Fibroblast of lung (primary cell): ENCODE measurements at regions not wholly inside any gene's neighbourhood (a gene's known extent, or its start where the extent isn't known, plus 50 kb on each side); places are given as distances from the start of the nearest gene placed in this dataset.

ENCODE experiments used
- DNase-seq, 2 donors: peaks; one replicate each; pipeline versions ENCODE4 v3.0.0 to v3.0.0-alpha.2; 2010; ENCODE audit warnings: low read depth in 2 of 2
- H2AFZ ChIP-seq: 2 replicates; pipeline ENCODE4 v1.5.1; 2012; ENCODE audit warnings: low read length, control low read depth, inconsistent platforms
- H3K27ac ChIP-seq: 2 replicates; pipeline ENCODE4 v1.5.1; 2011; ENCODE audit warnings: low read length, control low read depth; ENCODE audit not compliant: insufficient read depth
- H3K27me3 ChIP-seq: 2 replicates; pipeline ENCODE4 v1.5.1; 2011; ENCODE audit warnings: mild to moderate bottlenecking, low read length; ENCODE audit not compliant: control insufficient read depth, insufficient read depth
- H3K36me3 ChIP-seq: 2 replicates; pipeline ENCODE4 v1.5.1; 2011; ENCODE audit warnings: low read length; ENCODE audit not compliant: control insufficient read depth, insufficient read depth
- H3K4me1 ChIP-seq: 2 replicates; pipeline ENCODE4 v1.5.1; 2011; ENCODE audit warnings: low read length; ENCODE audit not compliant: control insufficient read depth, insufficient read depth; ENCODE audit errors: extremely low read depth
- H3K4me2 ChIP-seq: 2 replicates; pipeline ENCODE4 v1.5.1; 2011; ENCODE audit warnings: low read length, control low read depth; ENCODE audit not compliant: insufficient read depth; ENCODE audit errors: extremely low read depth
- H3K4me3 ChIP-seq, 4 experiments: fragments of 200-600 bp in 1 of 4; sonication (generic) in 1 of 4; replicated peaks in 1 of 4; 2 replicates each; pipeline ENCODE4 v1.5.1; 2011 to 2016; ENCODE audit warnings: low read length in 4 of 4, low read depth in 3 of 4, mild to moderate bottlenecking in 3 of 4, control low read depth in 2 of 4, inconsistent platforms in 1 of 4, mixed read lengths in 1 of 4; ENCODE audit not compliant: insufficient read depth in 1 of 4; ENCODE audit errors: control extremely low read depth in 1 of 4
- H3K79me2 ChIP-seq: 2 replicates; pipeline ENCODE4 v1.5.1; 2012; ENCODE audit warnings: mild to moderate bottlenecking, low read length, inconsistent platforms; ENCODE audit not compliant: control insufficient read depth, insufficient read depth
- H3K9ac ChIP-seq: 2 replicates; pipeline ENCODE4 v1.5.1; 2011; ENCODE audit warnings: mild to moderate bottlenecking, low read length, control low read depth; ENCODE audit not compliant: insufficient read depth
- H3K9me3 ChIP-seq: 2 replicates; pipeline ENCODE4 v1.5.1; 2012; ENCODE audit warnings: low read depth, low read length; ENCODE audit not compliant: control insufficient read depth, insufficient read depth
- H4K20me1 ChIP-seq: 2 replicates; pipeline ENCODE4 v1.5.1; 2011; ENCODE audit warnings: low read length; ENCODE audit not compliant: control insufficient read depth, insufficient read depth; ENCODE audit errors: extremely low read depth
- EZH2 ChIP-seq: IDR thresholded peaks from 2 replicates; pipeline ENCODE4 v1.5.1; 2012; ENCODE audit warnings: low read length, control low read depth, mild to moderate bottlenecking; ENCODE audit errors: missing control alignments
- TF ChIP-seq, protein P1 (sequence below), 2 donors: IDR thresholded peaks in 1 of 2; conservative IDR thresholded peaks in 1 of 2; 1 replicate in 1 of 2; 2 replicates in 1 of 2; pipeline ENCODE4 v1.5.1; 2011 to 2012; ENCODE audit warnings: low read length in 2 of 2, control low read depth in 1 of 2, inconsistent platforms in 1 of 2, low read depth in 1 of 2, mild to moderate bottlenecking in 1 of 2

DNA sequence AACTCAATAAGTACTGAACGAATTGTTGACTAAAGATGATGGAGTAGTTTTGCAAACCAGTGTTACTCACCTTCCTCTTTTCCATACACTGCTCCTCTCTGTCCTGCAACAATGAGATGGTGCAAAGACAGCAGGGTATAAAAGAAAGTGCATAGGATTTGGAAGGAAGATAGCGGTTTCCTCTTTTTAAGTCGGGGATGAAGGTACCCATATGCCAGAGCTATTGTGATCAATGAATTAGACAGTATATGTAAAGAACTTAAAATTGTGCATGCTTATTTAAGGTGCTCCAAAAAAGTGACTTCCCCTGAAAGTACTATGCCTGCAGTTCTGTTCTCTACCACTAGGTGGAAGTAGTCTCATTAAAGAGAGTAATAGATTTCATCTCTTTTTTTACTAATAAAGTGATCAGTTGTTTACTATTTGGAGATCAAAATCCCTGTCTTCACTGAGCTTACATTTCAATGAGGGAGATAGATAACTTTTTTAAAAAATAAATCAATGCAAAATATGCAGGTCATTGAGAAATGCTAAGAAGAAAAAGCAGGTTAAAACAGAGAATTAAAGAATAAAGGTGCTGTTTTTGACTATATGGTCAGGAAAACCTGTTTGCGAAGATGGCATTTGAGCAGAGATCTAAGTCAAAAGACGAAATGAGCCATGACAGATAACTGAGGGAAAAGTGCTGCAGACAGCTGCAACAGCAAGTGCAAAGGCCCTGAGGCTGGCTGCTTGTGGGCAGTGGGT, 339.7 kb upstream of the SLC14A2 start:
- H3K27ac ChIP-seq = no peak overlapping the region
- H3K9me3 ChIP-seq = no peaks in the 10 kb centered on the region
- no peak overlapping the region for H2AFZ ChIP-seq
- H3K9ac ChIP-seq = no peak overlapping the region
- H3K4me3 ChIP-seq = no peak overlapping the region
- H3K36me3 ChIP-seq = no peaks in the 10 kb centered on the region
- no peaks in the 10 kb centered on the region for H3K79me2 ChIP-seq
- no peaks in the 10 kb centered on the region for H4K20me1 ChIP-seq
- peak; percentile 7 to 59 for DNase-seq
- H3K4me2 ChIP-seq = no peak overlapping the region
- no peaks in the 10 kb centered on the region for H3K27me3 ChIP-seq
- no peak for TF ChIP-seq EZH2
- TF ChIP-seq, protein P1, sequence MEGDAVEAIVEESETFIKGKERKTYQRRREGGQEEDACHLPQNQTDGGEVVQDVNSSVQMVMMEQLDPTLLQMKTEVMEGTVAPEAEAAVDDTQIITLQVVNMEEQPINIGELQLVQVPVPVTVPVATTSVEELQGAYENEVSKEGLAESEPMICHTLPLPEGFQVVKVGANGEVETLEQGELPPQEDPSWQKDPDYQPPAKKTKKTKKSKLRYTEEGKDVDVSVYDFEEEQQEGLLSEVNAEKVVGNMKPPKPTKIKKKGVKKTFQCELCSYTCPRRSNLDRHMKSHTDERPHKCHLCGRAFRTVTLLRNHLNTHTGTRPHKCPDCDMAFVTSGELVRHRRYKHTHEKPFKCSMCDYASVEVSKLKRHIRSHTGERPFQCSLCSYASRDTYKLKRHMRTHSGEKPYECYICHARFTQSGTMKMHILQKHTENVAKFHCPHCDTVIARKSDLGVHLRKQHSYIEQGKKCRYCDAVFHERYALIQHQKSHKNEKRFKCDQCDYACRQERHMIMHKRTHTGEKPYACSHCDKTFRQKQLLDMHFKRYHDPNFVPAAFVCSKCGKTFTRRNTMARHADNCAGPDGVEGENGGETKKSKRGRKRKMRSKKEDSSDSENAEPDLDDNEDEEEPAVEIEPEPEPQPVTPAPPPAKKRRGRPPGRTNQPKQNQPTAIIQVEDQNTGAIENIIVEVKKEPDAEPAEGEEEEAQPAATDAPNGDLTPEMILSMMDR (conservative IDR thresholded peaks at IDR 0.05 in 1 of 2, IDR thresholded peaks at IDR 0.05 in 1 of 2; ENCODE audit: low read depth in 1 of 2, low read length in 2 of 2) = peak; percentile 50 to 88
- no peaks in the 10 kb centered on the region for H3K4me1 ChIP-seq

DNA sequence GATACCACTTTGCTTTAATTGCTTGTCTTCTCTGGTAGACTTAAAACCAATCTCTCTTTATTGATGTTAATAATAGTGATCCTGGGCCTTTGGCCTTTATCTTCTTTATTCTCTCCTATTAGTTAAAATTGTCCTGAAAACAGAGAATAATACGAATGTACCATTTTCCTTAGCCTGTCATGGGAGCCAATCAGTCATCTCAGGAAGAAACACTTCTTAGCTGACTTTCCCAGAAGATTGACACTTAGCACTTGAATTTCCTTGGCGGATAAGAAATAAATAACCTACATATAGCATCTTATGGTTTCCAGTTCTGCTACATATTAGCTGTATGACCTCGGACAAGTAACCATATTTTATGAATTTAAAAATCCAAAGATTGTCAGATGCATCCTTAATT, 338.4 kb upstream of the SLC14A2 start:
- Histone ChIP-seq H3K9me3 (no peaks in the 10 kb centered on the region), H3K79me2 (no peaks in the 10 kb centered on the region), H3K27me3 (no peaks in the 10 kb centered on the region), H3K36me3 (no peaks in the 10 kb centered on the region), H4K20me1 (no peaks in the 10 kb centered on the region), H2AFZ (no peak overlapping the region), H3K27ac (no peak overlapping the region), H3K4me1 (no peaks in the 10 kb centered on the region), H3K9ac (no peak overlapping the region), H3K4me2 (no peak overlapping the region), H3K4me3 (no peak overlapping the region)
- no peak for DNase-seq
- TF ChIP-seq, protein P1 (conservative IDR thresholded peaks at IDR 0.05 in 1 of 2, IDR thresholded peaks at IDR 0.05 in 1 of 2; ENCODE audit: low read depth in 1 of 2, low read length in 2 of 2) = no peak
- TF ChIP-seq EZH2 = no peak

DNA sequence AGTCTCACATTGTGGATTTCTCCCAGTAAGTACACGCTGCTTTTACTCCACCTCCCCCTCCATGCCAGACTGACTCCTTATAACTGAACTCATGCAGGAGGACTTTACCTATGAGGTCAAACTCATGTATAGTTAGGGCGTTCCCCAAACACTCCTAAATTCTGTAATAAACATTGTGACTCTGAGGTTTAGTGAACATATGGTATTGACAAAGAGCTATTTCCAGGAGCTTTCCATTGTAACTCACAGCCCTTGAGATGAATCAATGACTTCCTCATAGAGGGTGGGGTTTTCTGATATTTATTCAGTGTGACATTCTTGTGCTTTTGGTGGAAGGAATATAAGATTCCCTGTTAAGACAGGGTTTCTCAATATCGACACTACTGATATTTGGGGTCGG, 337.4 kb upstream of the SLC14A2 start:
- Histone ChIP-seq H3K36me3 (no peaks in the 10 kb centered on the region), H3K4me2 (no peak overlapping the region), H2AFZ (no peak overlapping the region), H3K27ac (no peak overlapping the region), H3K4me1 (no peaks in the 10 kb centered on the region), H3K27me3 (no peaks in the 10 kb centered on the region), H3K9me3 (no peaks in the 10 kb centered on the region), H4K20me1 (no peaks in the 10 kb centered on the region), H3K9ac (no peak overlapping the region), H3K79me2 (no peaks in the 10 kb centered on the region), H3K4me3 (no peak overlapping the region)
- TF ChIP-seq, protein P1 (conservative IDR thresholded peaks at IDR 0.05 in 1 of 2, IDR thresholded peaks at IDR 0.05 in 1 of 2; ENCODE audit: low read depth in 1 of 2, low read length in 2 of 2) = no peak
- no peak for TF ChIP-seq EZH2
- no peak for DNase-seq
